Tibial nerve (tissue), 3 donors: ENCODE measurements at regions not wholly inside any gene's neighbourhood (a gene's known extent, or its start where the extent isn't known, plus 50 kb on each side); places are given as distances from the start of the nearest gene placed in this dataset.

Experiments
- POLR2A ChIP-seq, 2 donors: fragments of 450-650 bp; IDR thresholded peaks; one replicate each; pipeline ENCODE4 v1.6.1; 2017; ENCODE audit warnings: antibody characterized with exemption in 2 of 2, mild to moderate bottlenecking in 2 of 2, moderate library complexity in 2 of 2
- TF ChIP-seq, protein P1 (sequence below), 5 experiments: fragments of 200-600 bp in 3 of 5; fragments of 450-650 bp in 2 of 5; sonication (generic) in 3 of 5; IDR thresholded peaks; one replicate each; pipeline ENCODE4 v1.5.1; 2016 to 2019; ENCODE audit warnings: antibody characterized with exemption in 5 of 5, mild to moderate bottlenecking in 3 of 5, moderate library complexity in 2 of 5

- TF ChIP-seq, protein P1, sequence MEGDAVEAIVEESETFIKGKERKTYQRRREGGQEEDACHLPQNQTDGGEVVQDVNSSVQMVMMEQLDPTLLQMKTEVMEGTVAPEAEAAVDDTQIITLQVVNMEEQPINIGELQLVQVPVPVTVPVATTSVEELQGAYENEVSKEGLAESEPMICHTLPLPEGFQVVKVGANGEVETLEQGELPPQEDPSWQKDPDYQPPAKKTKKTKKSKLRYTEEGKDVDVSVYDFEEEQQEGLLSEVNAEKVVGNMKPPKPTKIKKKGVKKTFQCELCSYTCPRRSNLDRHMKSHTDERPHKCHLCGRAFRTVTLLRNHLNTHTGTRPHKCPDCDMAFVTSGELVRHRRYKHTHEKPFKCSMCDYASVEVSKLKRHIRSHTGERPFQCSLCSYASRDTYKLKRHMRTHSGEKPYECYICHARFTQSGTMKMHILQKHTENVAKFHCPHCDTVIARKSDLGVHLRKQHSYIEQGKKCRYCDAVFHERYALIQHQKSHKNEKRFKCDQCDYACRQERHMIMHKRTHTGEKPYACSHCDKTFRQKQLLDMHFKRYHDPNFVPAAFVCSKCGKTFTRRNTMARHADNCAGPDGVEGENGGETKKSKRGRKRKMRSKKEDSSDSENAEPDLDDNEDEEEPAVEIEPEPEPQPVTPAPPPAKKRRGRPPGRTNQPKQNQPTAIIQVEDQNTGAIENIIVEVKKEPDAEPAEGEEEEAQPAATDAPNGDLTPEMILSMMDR (IDR thresholded peaks at IDR 0.05), result no peak
- TF ChIP-seq POLR2A (IDR thresholded peaks at IDR 0.05), result no peak
Observed at GRCh38 chr11:88420165-88420791, 82.7 kb upstream of the CTSC start.
